Endothelial cell (in vitro differentiated cells): ENCODE measurements at regions not wholly inside any gene's neighbourhood (a gene's known extent, or its start where the extent isn't known, plus 50 kb on each side); places are given as distances from the start of the nearest gene placed in this dataset.

Experiments
- DNase-seq: peaks from one replicate; pipeline ENCODE4 v3.0.0; 2021; ENCODE audit warnings: low spot score
- H3K27ac Mint-ChIP-seq: one replicate; pipeline ENCODE4 v1.8.0; 2021; ENCODE audit warnings: mixed read lengths, inconsistent platforms; ENCODE audit not compliant: unreplicated experiment
- H3K27me3 Mint-ChIP-seq: one replicate; pipeline ENCODE4 v1.8.0; 2021; ENCODE audit warnings: mild to moderate bottlenecking, moderate library complexity, mixed read lengths, inconsistent platforms; ENCODE audit not compliant: unreplicated experiment
- H3K36me3 Mint-ChIP-seq: one replicate; pipeline ENCODE4 v1.8.0; 2021; ENCODE audit warnings: mild to moderate bottlenecking, low read depth, mixed read lengths, inconsistent platforms; ENCODE audit not compliant: unreplicated experiment
- H3K4me1 Mint-ChIP-seq: one replicate; pipeline ENCODE4 v1.8.0; 2021; ENCODE audit warnings: mild to moderate bottlenecking, mixed read lengths, inconsistent platforms; ENCODE audit not compliant: unreplicated experiment
- H3K4me3 Mint-ChIP-seq: one replicate; pipeline ENCODE4 v1.8.0; 2021; ENCODE audit warnings: mild to moderate bottlenecking, mixed read lengths, inconsistent platforms; ENCODE audit not compliant: unreplicated experiment
- H3K9me3 Mint-ChIP-seq: one replicate; pipeline ENCODE4 v1.8.0; 2021; ENCODE audit warnings: mixed read lengths, inconsistent platforms; ENCODE audit not compliant: unreplicated experiment
- TF ChIP-seq, protein P1 (sequence below): fragments of 200-600 bp; sonication (generic); IDR thresholded peaks from one replicate; pipeline ENCODE4 v1.5.0; 2021; ENCODE audit warnings: antibody characterized with exemption; ENCODE audit not compliant: unreplicated experiment

DNA sequence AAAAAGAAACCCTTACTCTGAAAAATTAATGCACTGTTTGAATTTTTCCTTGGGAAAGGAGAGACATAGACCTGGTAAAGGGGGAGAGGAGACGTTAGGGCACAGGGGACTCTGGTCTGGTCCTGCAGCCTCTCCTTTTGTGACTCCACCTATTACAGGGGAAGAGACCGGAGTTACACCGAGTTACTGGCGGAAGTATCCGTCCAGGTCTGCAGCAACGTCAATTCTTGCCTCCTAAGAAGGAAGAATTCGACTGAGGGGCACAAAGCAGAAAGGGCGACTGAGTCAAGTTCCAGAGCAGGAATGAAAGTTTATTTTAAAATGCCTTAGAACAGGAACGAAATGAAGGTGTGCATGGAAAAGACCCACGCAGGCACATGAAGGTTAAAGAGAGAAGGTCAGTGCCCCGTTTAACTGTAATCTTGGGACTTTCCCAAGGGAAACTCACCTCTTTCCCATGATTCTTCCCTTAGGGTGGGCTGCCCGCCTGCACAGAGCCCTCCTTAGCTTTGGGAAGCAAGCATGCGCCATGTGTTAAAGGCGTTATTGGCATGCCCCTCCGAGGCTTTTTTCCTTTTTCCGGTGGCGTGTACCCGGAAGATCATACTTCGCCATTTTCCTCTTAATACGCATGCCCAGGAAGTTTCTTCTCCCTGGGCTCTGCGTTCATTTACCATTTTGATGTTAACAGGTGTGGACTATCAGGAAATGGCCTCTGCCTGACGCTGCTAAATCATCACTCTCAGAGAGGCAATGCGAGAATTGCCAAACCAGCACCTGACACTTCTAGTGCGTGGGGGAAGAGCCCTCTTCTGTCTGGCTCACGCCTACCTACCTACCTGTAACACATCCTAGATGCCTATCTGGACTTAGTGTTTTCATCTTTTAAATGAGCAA lies 409.6 kb upstream of the PAPPA start:
- no peak for DNase-seq
- Mint-ChIP-seq H3K4me1 (no peaks in the 10 kb centered on the region), H3K27me3 (no peaks in the 10 kb centered on the region), H3K36me3 (no peaks in the 10 kb centered on the region), H3K4me3 (no peak overlapping the region), H3K27ac (no peak overlapping the region), H3K9me3 (no peaks in the 10 kb centered on the region)
- TF ChIP-seq, protein P1, sequence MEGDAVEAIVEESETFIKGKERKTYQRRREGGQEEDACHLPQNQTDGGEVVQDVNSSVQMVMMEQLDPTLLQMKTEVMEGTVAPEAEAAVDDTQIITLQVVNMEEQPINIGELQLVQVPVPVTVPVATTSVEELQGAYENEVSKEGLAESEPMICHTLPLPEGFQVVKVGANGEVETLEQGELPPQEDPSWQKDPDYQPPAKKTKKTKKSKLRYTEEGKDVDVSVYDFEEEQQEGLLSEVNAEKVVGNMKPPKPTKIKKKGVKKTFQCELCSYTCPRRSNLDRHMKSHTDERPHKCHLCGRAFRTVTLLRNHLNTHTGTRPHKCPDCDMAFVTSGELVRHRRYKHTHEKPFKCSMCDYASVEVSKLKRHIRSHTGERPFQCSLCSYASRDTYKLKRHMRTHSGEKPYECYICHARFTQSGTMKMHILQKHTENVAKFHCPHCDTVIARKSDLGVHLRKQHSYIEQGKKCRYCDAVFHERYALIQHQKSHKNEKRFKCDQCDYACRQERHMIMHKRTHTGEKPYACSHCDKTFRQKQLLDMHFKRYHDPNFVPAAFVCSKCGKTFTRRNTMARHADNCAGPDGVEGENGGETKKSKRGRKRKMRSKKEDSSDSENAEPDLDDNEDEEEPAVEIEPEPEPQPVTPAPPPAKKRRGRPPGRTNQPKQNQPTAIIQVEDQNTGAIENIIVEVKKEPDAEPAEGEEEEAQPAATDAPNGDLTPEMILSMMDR: no peak

GRCh38 chr9:115746496-115746895 lies 407.1 kb upstream of the PAPPA start:
- H3K4me3 Mint-ChIP-seq: no peak overlapping the region
- TF ChIP-seq, protein P1: no peak
- DNase-seq: no peak
- no peaks in the 10 kb centered on the region for H3K27me3 Mint-ChIP-seq
- no peaks in the 10 kb centered on the region for H3K36me3 Mint-ChIP-seq
- H3K9me3 Mint-ChIP-seq: no peaks in the 10 kb centered on the region
- no peaks in the 10 kb centered on the region for H3K4me1 Mint-ChIP-seq
- H3K27ac Mint-ChIP-seq: no peak overlapping the region

DNA sequence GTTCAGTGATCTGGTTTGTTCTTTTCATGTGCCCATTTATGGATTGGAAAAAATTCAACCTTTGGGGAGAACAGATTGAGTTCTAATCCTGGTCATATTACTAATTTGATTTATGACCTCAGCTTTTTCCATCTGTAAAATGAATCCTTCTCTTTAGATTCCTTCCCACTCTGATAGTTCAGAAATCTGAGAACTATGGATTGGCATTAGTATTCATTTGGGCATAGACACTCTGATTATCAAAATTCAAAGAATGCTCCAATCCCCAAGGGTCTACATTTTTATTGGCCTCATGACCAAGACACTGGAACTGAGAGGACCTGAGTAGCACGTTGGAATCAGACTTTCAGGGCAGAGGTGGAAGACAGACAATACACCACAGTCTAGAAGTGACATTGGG lies 405.9 kb upstream of the PAPPA start:
- Mint-ChIP-seq H3K27ac (no peak overlapping the region), H3K36me3 (no peaks in the 10 kb centered on the region), H3K4me3 (no peak overlapping the region), H3K4me1 (no peaks in the 10 kb centered on the region), H3K27me3 (no peaks in the 10 kb centered on the region), H3K9me3 (no peaks in the 10 kb centered on the region)
- no peak for DNase-seq
- TF ChIP-seq, protein P1: no peak

DNA sequence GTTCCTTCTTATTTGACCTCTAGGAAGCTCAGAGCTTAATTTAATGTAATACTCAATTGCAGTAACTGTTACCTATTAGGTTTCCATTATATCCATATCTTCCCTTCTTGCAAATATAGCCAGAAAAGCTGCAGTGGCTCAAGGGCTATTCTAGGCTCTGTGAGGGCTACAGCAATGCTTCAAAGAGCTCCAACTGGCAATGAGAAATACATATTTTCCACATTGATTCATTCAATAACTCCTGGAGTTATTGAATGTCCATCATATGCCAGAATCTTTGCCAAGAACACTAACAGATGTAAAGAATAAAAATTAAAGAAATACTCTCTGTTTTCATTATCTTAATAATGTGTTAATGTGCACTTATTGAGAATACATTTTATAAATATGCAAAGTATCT lies 396.9 kb upstream of the PAPPA start:
- H3K36me3 Mint-ChIP-seq: no peaks in the 10 kb centered on the region
- H3K4me1 Mint-ChIP-seq: no peaks in the 10 kb centered on the region
- TF ChIP-seq, protein P1: no peak
- H3K27me3 Mint-ChIP-seq: no peaks in the 10 kb centered on the region
- DNase-seq: no peak
- no peak overlapping the region for H3K4me3 Mint-ChIP-seq
- no peaks in the 10 kb centered on the region for H3K9me3 Mint-ChIP-seq
- no peak overlapping the region for H3K27ac Mint-ChIP-seq

GRCh38 chr9:115757461-115757860 lies 396.1 kb upstream of the PAPPA start:
- Mint-ChIP-seq H3K27ac (no peak overlapping the region), H3K4me1 (no peaks in the 10 kb centered on the region), H3K36me3 (no peaks in the 10 kb centered on the region), H3K4me3 (no peak overlapping the region), H3K27me3 (no peaks in the 10 kb centered on the region), H3K9me3 (no peaks in the 10 kb centered on the region)
- DNase-seq: no peak
- TF ChIP-seq, protein P1: no peak
